IMR-90 (cell line): ENCODE measurements at regions not wholly inside any gene's neighbourhood (a gene's known extent, or its start where the extent isn't known, plus 50 kb on each side); places are given as distances from the start of the nearest gene placed in this dataset.

Experiments used
- ATAC-seq: fragments of 200-7000 bp; cut with Tn5 transposase; 2 replicates; pipeline ENCODE4 v1.9.1; 2020; ENCODE audit warnings: low read depth, mild to moderate bottlenecking, moderate library complexity
- BruUV-seq: library from RNA; stranded (reverse); fragments of 400-500 nt; replicated peaks from 2 replicates; lab custom pipeline; 2021; lab: Mats Ljungman, UMichigan
- CTCF ChIA-PET: fragments of 300-600 bp; formaldehyde crosslinking; extraction: SDS; loops from one replicate; lab custom pipeline; 2021; ENCODE audit warnings: antibody characterized with exemption; lab: Yijun Ruan, JAX
- POLR2A ChIA-PET: fragments of 300-600 bp; sonication (Branson Sonifier 250); formaldehyde crosslinking; loops from one replicate; lab custom pipeline; 2022; ENCODE audit warnings: antibody characterized with exemption; ENCODE audit not compliant: unreplicated experiment; lab: Charles Lee
- DNase-seq: peaks from one replicate; pipeline ENCODE4 v3.0.0; 2013
- H2AFZ ChIP-seq: replicated peaks from 2 replicates; pipeline ENCODE3; 2013; ENCODE audit warnings: low read length, mild to moderate bottlenecking; ENCODE audit not compliant: poor library complexity
- H2AK5ac ChIP-seq: 2 replicates; pipeline ENCODE4 v1.6.1; 2013; ENCODE audit warnings: low read depth, low read length, inconsistent platforms
- H2AK9ac ChIP-seq: replicated peaks from 2 replicates; pipeline ENCODE3; 2013; ENCODE audit warnings: mild to moderate bottlenecking, low read depth, low read length, moderate library complexity; ENCODE audit not compliant: poor library complexity
- H2BK120ac ChIP-seq: 2 replicates; pipeline ENCODE4 v1.6.1; 2013; ENCODE audit warnings: low read depth, low read length, inconsistent platforms
- H2BK15ac ChIP-seq: 3 replicates; pipeline ENCODE4 v1.6.1; 2013; ENCODE audit warnings: low read depth, low read length, inconsistent platforms
- H2BK20ac ChIP-seq: 2 replicates; pipeline ENCODE4 v1.6.1; 2013; ENCODE audit warnings: low read depth, mild to moderate bottlenecking, inconsistent platforms, low read length, moderate library complexity
- H2BK5ac ChIP-seq: 2 replicates; pipeline ENCODE4 v1.6.1; 2013; ENCODE audit warnings: mild to moderate bottlenecking, low read depth, low read length, inconsistent platforms; ENCODE audit not compliant: poor library complexity, severe bottlenecking
- H3K14ac ChIP-seq: replicated peaks from 2 replicates; pipeline ENCODE4 v1.6.1; 2013; ENCODE audit warnings: low read depth, low read length, inconsistent platforms
- H3K18ac ChIP-seq: 2 replicates; pipeline ENCODE4 v1.6.1; 2013; ENCODE audit warnings: low read depth, low read length, control low read depth
- H3K23ac ChIP-seq: 2 replicates; pipeline ENCODE4 v1.6.1; 2013; ENCODE audit warnings: low read depth, low read length, inconsistent platforms
- H3K27ac ChIP-seq: 2 replicates; pipeline ENCODE4 v1.5.1; 2013; ENCODE audit warnings: mild to moderate bottlenecking, control low read depth, low read length; ENCODE audit not compliant: insufficient read depth
- H3K27me3 ChIP-seq: 2 replicates; pipeline ENCODE4 v1.6.1; 2013; ENCODE audit warnings: low read length; ENCODE audit not compliant: control insufficient read depth, insufficient read depth
- H3K36me3 ChIP-seq: 2 replicates; pipeline ENCODE4 v1.6.1; 2013; ENCODE audit warnings: low read length, mixed read lengths; ENCODE audit not compliant: control insufficient read depth, insufficient read depth
- H3K4ac ChIP-seq: 2 replicates; pipeline ENCODE4 v1.6.1; 2013; ENCODE audit warnings: low read depth, low read length, inconsistent platforms
- H3K4me1 ChIP-seq: 2 replicates; pipeline ENCODE4 v1.6.1; 2013; ENCODE audit warnings: low read length, mixed read lengths; ENCODE audit not compliant: control insufficient read depth, insufficient read depth
- H3K4me2 ChIP-seq: 2 replicates; pipeline ENCODE4 v1.6.1; 2013; ENCODE audit warnings: low read depth, mild to moderate bottlenecking, control low read depth, low read length, moderate library complexity
- H3K4me3 ChIP-seq: 2 replicates; pipeline ENCODE4 v1.5.1; 2013; ENCODE audit warnings: low read depth, mild to moderate bottlenecking, control low read depth, low read length, moderate library complexity; ENCODE audit not compliant: insufficient read depth
- H3K56ac ChIP-seq: 2 replicates; pipeline ENCODE4 v1.6.1; 2013; ENCODE audit warnings: low read length, inconsistent platforms; ENCODE audit not compliant: insufficient read depth; ENCODE audit errors: extremely low read depth
- H3K79me1 ChIP-seq, 2 experiments: 2 replicates each; pipeline ENCODE4 v1.6.1; 2013; ENCODE audit warnings: low read length in 2 of 2, inconsistent platforms in 1 of 2, low read depth in 1 of 2
- H3K9ac ChIP-seq: 2 replicates; pipeline ENCODE4 v1.6.1; 2013; ENCODE audit warnings: low read depth, low read length, control low read depth
- H3K9me1 ChIP-seq: 2 replicates; pipeline ENCODE4 v1.6.1; 2013; ENCODE audit warnings: low read length, inconsistent platforms; ENCODE audit not compliant: insufficient read depth
- H3K9me3 ChIP-seq: 2 replicates; pipeline ENCODE4 v1.6.1; 2013; ENCODE audit warnings: low read length; ENCODE audit not compliant: control insufficient read depth, insufficient read depth
- H4K20me1 ChIP-seq: 2 replicates; pipeline ENCODE4 v1.6.1; 2013; ENCODE audit warnings: low read length, inconsistent platforms; ENCODE audit not compliant: insufficient read depth
- H4K5ac ChIP-seq: 2 replicates; pipeline ENCODE4 v1.6.1; 2013; ENCODE audit warnings: mild to moderate bottlenecking, low read depth, low read length, control low read depth
- H4K8ac ChIP-seq, 2 experiments: 2 replicates each; pipeline ENCODE4 v1.6.1; 2013; ENCODE audit warnings: low read depth in 2 of 2, low read length in 2 of 2, control low read depth in 1 of 2, inconsistent platforms in 1 of 2
- H4K91ac ChIP-seq: 2 replicates; pipeline ENCODE4 v1.6.1; 2013; ENCODE audit warnings: low read depth, low read length, inconsistent platforms; ENCODE audit not compliant: insufficient read depth
- CEBPB ChIP-seq: IDR thresholded peaks from 2 replicates; pipeline ENCODE4 v1.6.1; 2012; ENCODE audit warnings: low read depth, low read length, improper control_type of control experiment
- CHD1 ChIP-seq: IDR thresholded peaks from 2 replicates; pipeline ENCODE4 v1.6.1; 2012; ENCODE audit warnings: low read depth, low read length, improper control_type of control experiment
- ELK1 ChIP-seq: fragments of 150-350 bp; IDR thresholded peaks from 2 replicates; pipeline ENCODE4 v1.6.1; 2016; ENCODE audit warnings: low read depth, mild to moderate bottlenecking, low read length, moderate library complexity, borderline replicate concordance
- MAFK ChIP-seq: IDR thresholded peaks from 2 replicates; pipeline ENCODE4 v1.6.1; 2012; ENCODE audit warnings: low read depth, low read length, improper control_type of control experiment
- MAZ ChIP-seq: IDR thresholded peaks from 2 replicates; pipeline ENCODE4 v1.6.1; 2012; ENCODE audit warnings: low read depth, mild to moderate bottlenecking, low read length, improper control_type of control experiment, moderate library complexity, borderline replicate concordance
- RAD21 ChIP-seq: IDR thresholded peaks from 2 replicates; pipeline ENCODE4 v1.6.1; 2012; ENCODE audit warnings: low read length, improper control_type of control experiment
- WGBS, 2 experiments: methylation state at CpG; one replicate each; pipeline versions ENCODE4 v1.1.5 to v1.1.7; 2013; ENCODE audit warnings: missing lambda C conversion rate in 2 of 2; ENCODE audit not compliant: insufficient read length in 1 of 2; ENCODE audit errors: extremely low coverage in 2 of 2; 5-methylcytosine and 5-hydroxymethylcytosine counted together
- dilution Hi-C: fragments of 300-500 bp; cut with HindIII; formaldehyde crosslinking; loops from one replicate; pipeline ENCODE4 v1.14.3; 2018; ENCODE audit warnings: low sequenced_read_pairs; ENCODE audit not compliant: unreplicated experiment
- in situ Hi-C: fragments of 300-500 bp; cut with MboI; formaldehyde crosslinking; loops from 3 replicates; pipeline ENCODE4 v1.14.3; 2019; ENCODE audit warnings: low sequenced_read_pairs, inconsistent platforms, mixed read lengths
- intact Hi-C: fragments of 100-400 bp; cut with micrococcal nuclease; formaldehyde crosslinking; loops from 2 replicates; pipeline ENCODE4 v1.10.0; 2022
- TF ChIP-seq, protein P1 (sequence below): fragments of 150-350 bp; IDR thresholded peaks from 2 replicates; pipeline ENCODE4 v1.6.1; 2017; ENCODE audit warnings: mild to moderate bottlenecking, antibody characterized with exemption, low read length, low read depth

DNA sequence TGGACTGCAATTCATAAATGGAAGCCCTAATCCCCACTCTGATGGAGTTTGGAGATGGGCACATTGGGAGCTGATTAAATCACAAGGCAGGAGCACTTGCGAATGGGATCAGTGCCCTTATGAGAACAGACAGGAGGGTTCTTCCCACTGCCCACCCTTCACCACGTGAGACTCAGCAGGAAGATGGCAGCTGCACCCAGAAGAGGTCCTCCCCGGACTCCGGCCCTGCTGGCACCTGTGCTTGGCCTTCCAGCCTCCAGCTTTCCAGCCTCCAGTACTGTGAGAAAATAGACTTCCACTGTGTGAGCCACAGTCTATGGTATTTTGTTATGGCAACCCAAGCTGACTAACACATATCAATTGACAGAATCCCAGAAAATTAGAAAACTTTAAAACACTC, 267.6 kb upstream of the SALL3 start:
- no peaks in the 10 kb centered on the region for H4K20me1 ChIP-seq
- ChIA-PET CTCF (no interaction called here), POLR2A (no interaction called here)
- H3K4me1 ChIP-seq, result no peaks in the 10 kb centered on the region
- H2BK20ac ChIP-seq, result no peak overlapping the region
- no peak overlapping the region for H3K56ac ChIP-seq
- H2AK5ac ChIP-seq, result no peak overlapping the region
- no peak overlapping the region for H2BK5ac ChIP-seq
- H2BK15ac ChIP-seq, result no peak overlapping the region
- dilution Hi-C loops (no loop called here), intact Hi-C loops (no loop called here), in situ Hi-C loops (no loop called here)
- WGBS, 2 experiments, result no CpG with 5 or more reads among the region's 4 CpGs
- no peaks in the 10 kb centered on the region for H3K27me3 ChIP-seq
- H3K9me3 ChIP-seq, result peaks cover 46% of the 10 kb centered on the region
- no peak overlapping the region for H4K5ac ChIP-seq
- H2BK120ac ChIP-seq, result no peak overlapping the region
- no peak overlapping the region for H3K14ac ChIP-seq
- no peak overlapping the region for H3K27ac ChIP-seq
- no peak for TF ChIP-seq RAD21
- TF ChIP-seq ELK1, result no peak
- TF ChIP-seq, protein P1, sequence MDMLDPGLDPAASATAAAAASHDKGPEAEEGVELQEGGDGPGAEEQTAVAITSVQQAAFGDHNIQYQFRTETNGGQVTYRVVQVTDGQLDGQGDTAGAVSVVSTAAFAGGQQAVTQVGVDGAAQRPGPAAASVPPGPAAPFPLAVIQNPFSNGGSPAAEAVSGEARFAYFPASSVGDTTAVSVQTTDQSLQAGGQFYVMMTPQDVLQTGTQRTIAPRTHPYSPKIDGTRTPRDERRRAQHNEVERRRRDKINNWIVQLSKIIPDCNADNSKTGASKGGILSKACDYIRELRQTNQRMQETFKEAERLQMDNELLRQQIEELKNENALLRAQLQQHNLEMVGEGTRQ, result no peak
- no peak for TF ChIP-seq CEBPB
- no peak for TF ChIP-seq MAFK
- no peak for TF ChIP-seq CHD1
- no peak for TF ChIP-seq MAZ
- no peaks in the 10 kb centered on the region for H3K79me1 ChIP-seq
- no TSS peak for BruUV-seq
- no peak overlapping the region for H3K4me3 ChIP-seq
- no peak overlapping the region for H2AK9ac ChIP-seq
- no peak overlapping the region for H3K4ac ChIP-seq
- H4K8ac ChIP-seq, result no peak overlapping the region
- DNase-seq (no peak), ATAC-seq (no peak)
- H3K9me1 ChIP-seq, result no peaks in the 10 kb centered on the region
- H3K9ac ChIP-seq, result no peak overlapping the region
- H4K91ac ChIP-seq, result no peak overlapping the region
- H3K4me2 ChIP-seq, result no peak overlapping the region
- H3K23ac ChIP-seq, result no peak overlapping the region
- H3K18ac ChIP-seq, result no peak overlapping the region
- H3K36me3 ChIP-seq, result no peaks in the 10 kb centered on the region
- no peak overlapping the region for H2AFZ ChIP-seq
